ENCODE measurements at regions not wholly inside any gene's neighbourhood (a gene's known extent, or its start where the extent isn't known, plus 50 kb on each side); places are given as distances from the start of the nearest gene placed in this dataset.
"Not testable (repeated sequence)": the region's sequence is repeated elsewhere in the genome, so short reads cannot be mapped to it uniquely, and the experiment has no call there.

DNA sequence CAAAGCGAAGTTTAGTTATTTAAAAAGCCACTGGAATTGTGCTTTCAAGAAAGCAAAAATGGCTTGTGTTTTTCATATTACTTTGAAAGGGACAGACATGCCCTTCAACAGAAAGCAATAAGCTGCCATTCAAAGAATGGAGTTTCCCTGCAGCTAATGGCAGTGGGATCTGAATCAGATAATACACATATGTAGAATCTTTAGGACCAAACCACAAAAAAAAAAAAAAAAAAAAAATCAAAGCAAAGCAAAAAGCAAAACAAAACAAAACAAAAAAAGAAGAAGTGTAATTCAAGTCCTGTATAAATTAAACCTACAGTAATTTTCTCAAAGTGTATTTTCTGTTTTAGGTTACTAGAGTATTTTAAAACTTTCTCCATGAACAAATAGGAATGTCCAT lies 63.6 kb upstream of the ZNF217 start:
- DNase-seq, result no peak

DNA sequence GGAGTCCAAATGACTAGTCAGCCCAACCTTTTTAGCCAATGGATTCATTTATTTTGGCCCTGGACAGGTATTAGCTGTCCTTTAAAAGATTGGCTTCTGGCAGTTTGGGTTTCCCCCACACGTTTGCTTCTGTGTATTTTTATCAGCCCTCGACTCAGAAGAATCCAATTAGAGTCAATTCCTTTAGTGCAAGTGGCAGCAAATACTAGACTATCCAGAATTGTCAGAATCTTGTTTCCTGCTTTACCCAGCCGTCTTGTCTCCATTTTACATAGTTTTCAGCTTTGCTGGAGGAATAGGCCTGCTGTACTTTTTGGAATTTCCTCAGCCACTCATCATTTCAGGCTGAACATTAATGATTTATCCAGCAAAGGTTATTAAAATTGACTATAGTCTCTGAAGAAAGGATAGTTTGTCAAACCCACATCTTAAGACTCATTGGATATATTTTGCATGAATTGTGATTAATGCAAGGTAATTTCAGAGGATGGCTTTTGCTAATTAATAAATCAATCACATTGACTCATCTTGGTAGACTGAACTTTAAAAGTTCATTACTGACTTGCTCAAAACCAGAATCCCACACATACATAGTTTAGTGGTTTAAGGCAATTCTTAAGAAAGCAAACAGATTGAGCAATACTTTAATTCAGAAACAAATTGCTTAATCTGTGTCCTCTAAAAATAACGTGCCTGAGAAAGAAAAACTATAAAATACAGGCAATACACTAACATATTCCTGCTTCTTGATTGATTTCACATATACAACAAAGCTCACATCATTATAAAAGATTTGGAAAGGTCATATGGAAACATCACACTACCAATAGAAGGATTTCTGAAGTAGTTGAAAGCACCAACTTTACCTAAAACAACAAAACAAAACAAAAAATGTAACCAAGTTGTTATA lies 62.9 kb upstream of the ZNF217 start:
- DNase-seq, result no peak

DNA sequence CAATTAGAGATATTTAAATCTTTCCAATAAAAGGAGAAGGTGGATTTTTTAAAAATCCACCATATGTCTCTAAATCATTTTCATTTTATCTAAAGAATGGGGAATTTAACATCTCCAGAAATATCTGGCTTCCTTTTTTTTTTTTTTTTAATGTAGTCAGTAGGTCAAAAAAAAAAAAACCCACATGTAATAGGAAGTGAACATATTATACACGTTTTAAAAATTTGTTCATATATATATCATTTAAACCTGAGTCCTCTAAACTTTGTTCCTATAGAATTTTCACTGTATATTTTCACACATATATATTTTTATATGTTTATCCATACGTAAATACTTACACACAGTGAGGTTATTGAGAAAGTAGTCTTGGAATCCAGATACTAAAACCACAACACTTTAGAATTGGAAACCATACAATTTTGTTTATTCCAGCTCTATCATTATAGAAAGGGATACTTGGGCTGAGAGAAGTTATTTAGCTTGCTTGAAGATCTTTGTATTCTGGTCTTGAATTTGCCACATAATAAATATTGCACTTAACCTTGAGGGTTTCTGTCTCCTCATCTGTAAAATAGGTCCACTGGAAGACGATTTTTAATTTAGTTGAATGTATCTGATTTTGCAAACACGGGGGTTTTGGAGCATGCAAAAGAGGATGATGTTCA lies 62.1 kb upstream of the ZNF217 start:
- DNase-seq, result no peak

DNA sequence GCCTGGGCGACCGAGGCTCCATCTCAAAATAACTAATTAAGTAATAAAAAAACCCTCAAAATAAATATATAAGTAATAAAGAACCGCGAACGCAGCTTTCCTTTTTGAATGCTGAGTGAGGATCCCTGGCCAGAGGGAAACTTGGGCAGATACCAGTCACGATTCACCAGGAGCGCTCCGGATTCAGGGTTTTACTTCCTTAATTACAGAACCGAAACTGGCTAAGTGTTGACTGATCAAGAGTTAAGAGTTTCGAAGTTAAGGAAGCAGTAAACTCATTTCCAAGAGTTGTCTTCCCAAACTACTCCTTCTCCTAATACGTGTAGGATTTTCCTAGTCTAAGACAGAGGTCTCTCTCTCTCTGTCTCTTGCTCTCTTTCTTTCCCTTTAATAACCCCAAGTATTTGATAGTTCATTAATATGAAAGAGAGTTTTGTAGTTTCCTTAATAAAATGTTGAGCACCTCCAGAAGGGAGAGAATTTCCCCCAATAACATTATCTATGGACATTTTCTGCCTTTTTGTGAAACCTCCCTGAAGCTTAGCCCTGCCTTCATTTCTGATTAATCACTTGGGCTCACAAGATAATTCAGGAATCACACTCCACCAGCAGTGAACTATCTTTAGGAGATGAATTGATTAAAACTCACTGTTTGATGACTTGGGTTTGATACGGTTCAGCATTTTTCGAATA lies 61.4 kb upstream of the ZNF217 start:
- DNase-seq, result no peak

DNA sequence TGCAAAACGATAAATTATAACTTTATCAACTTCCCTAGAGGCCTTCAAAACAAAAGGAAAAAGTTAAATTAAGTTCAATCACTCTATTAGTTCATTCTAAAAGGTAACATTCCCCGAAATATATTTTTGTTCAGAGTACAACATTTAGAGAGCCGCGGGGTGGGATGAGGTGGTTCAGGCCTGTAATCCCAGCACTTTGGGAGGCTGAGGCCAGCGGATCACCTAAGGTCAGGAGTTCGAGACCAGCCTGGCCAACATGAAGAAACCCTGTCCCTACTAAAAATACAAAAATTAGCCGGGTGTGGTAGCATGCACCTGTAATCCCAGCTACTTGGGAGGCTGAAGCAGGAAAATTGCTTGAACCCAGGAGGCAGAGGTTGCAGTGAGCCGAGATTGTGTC lies 60.9 kb upstream of the ZNF217 start:
- not testable (repeated sequence) for DNase-seq

DNA sequence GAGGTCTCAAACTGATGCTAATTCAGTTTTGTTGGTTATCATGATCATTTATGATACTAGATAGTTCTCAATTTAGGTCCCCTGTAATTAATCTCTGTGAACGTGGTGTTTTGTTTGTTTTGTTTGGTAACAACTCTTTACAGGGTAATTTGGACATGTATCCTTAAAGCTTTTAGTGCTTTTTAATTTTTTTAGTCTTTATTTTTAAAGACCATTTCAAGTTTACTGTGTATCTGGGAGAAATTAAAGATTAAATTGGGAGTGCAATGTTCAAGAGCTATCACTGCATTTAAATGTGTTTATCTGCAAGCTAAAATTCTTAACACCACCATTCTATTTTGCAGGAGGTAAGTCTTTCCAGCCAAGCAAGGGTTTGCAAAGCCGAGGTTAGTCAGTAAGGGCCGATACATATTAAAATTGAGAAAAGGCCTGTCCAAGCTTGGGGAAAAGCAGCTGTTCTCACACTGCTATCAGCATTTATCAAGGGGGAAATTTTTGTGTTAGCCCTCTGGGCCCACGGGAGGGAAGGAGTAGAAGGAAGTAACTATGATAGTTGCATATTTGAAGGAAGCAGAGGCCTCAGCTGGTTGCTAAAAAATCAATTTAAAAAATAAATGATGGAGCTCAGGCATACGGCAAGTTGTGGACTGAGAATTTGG lies 59.3 kb upstream of the ZNF217 start:
- no peak for DNase-seq

GRCh38 chr20:53652090-53652858 lies 58.6 kb upstream of the ZNF217 start:
- DNase-seq, result no peak

DNA sequence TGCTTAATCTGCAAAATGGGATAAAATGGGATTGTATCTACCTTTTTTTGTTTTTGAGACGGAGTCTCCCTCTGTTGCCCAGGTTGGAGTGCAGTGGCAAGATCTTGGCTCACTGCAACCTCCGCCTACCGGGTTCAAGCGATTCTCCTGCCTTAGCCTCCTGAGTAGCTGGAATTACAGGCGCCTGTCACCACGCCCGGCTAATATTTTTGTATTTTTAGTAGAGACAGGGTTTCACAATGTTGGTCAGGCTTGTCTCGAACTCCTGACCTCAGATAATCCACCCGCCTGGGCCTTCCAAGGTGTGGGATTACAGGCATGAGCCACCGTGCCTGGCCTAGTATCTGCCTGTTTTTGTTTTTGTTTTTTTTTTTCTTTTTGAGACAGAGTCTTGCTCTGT lies 55.9 kb upstream of the ZNF217 start:
- not testable (repeated sequence) for DNase-seq

GRCh38 chr20:53647286-53647821 lies 53.7 kb upstream of the ZNF217 start:
- no peak for DNase-seq

- DNase-seq, result no peak
These were observed 52.9 kb upstream of the ZNF217 start for GRCh38 chr20:53646550-53646949.

DNA sequence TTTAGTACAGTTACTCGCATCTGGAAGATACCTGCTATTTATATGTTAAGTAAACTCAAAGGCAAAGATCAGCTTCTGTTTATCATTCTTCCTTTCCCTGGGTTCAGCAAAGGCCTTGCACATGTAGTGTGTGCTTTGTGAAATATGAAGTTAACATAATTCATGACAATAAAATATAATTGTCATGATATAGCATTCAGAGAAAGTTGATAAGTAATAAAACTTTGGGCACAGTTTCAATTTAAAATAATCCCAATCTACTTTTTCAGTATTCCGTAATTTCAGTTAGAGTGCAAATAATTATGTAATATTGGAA lies 51.9 kb upstream of the ZNF217 start:
- no peak for DNase-seq

DNA sequence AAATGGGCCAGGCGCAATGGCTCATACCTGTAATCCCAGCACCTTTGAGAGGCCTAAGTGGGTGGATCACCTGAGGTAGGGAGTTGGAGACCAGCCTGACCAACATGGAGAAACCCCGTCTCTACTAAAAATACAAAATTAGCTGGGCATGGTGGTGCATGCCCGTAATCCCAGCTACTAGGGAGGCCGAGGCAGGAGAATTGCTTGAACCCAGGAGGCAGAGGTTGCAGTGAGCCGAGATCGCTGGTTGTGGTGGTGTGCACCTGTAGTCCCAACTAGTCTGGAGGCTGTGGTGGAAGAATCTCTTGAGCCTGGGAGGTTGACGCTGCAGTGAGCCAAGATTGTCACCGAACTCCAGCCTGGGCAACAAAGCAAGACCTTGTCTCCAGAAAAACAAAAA lies 50.5 kb upstream of the ZNF217 start:
- not testable (repeated sequence) for DNase-seq
